ENCODE measurements at regions not wholly inside any gene's neighbourhood (a gene's known extent, or its start where the extent isn't known, plus 50 kb on each side); places are given as distances from the start of the nearest gene placed in this dataset.

GRCh38 chr9:3762076-3762475 lies 236.3 kb upstream of the RFX3 start:
- no peaks in the 10 kb centered on the region for H3K9me3 ChIP-seq
- no peaks in the 10 kb centered on the region for H3K27me3 ChIP-seq
- intact Hi-C loops (cut with DNase I; ENCODE audit: low total_unique reads) = no loop called here
- no peak overlapping the region for H3K27ac ChIP-seq
- H3K4me3 ChIP-seq = no peak overlapping the region
- H3K36me3 ChIP-seq = no peaks in the 10 kb centered on the region
- no peak for TF ChIP-seq CTCF (IDR thresholded peaks at IDR 0.05 in 4 of 5, conservative IDR thresholded peaks at IDR 0.05 in 1 of 5)
- TF ChIP-seq POLR2A (IDR thresholded peaks at IDR 0.05) = no peak
- H3K4me1 ChIP-seq = no peaks in the 10 kb centered on the region
- in situ Hi-C loops (cut with MboI; ENCODE audit: low sequenced_read_pairs in 4 of 4) = no loop called here
- DNase-seq = no peak
- no peak for ATAC-seq

GRCh38 chr9:3760031-3760430 lies 234.2 kb upstream of the RFX3 start:
- no peak for ATAC-seq
- H3K27ac ChIP-seq = no peak overlapping the region
- H3K4me3 ChIP-seq = no peak overlapping the region
- DNase-seq = no peak
- H3K4me1 ChIP-seq = no peaks in the 10 kb centered on the region
- no peaks in the 10 kb centered on the region for H3K9me3 ChIP-seq
- H3K27me3 ChIP-seq = no peaks in the 10 kb centered on the region
- H3K36me3 ChIP-seq = no peaks in the 10 kb centered on the region
- in situ Hi-C loops (cut with MboI; ENCODE audit: low sequenced_read_pairs in 4 of 4) (no loop called here), intact Hi-C loops (cut with DNase I; ENCODE audit: low total_unique reads) (no loop called here)
- TF ChIP-seq POLR2A (IDR thresholded peaks at IDR 0.05) (no peak), CTCF (IDR thresholded peaks at IDR 0.05 in 4 of 5, conservative IDR thresholded peaks at IDR 0.05 in 1 of 5) (no peak)

DNA sequence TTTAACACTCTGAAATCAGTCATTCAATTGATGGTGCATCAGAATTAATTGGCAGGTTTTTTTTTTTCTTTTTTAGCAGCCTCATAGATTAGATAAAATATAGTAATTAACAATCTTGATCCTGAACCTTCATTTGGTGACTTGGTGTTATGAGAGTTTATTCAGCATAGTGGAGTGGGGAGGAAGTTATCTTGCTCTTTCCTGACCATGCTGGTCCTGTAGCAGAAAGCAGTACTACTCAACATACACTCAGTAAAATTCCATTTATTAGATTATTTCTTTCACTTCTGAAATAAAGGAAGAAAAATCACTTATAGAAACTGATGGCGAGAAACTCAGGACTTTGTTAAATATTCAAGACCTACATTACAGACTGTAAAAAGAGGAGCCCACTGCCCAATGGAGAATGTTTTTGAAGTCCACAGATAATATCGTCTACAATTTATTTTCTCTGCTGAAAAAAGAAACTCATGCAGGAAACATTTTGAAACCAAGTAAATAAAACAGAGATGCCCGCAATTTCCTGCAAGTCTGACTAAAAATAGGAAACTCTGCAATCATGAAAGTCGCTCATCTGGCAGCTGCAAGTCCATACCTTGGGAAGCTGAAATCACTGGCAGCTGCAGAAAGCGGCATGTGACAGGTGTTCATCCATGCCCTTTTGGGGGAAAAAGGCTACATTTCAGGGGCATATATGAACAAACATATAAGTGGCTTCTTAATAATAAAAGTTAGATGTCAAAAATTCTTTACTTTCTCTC lies 233.2 kb upstream of the RFX3 start:
- intact Hi-C loops (cut with DNase I; ENCODE audit: low total_unique reads) = no loop called here

GRCh38 chr9:3756071-3756470 lies 230.3 kb upstream of the RFX3 start:
- TF ChIP-seq POLR2A (IDR thresholded peaks at IDR 0.05) (no peak), CTCF (IDR thresholded peaks at IDR 0.05 in 4 of 5, conservative IDR thresholded peaks at IDR 0.05 in 1 of 5) (no peak)
- no peaks in the 10 kb centered on the region for H3K36me3 ChIP-seq
- no peak overlapping the region for H3K27ac ChIP-seq
- H3K4me1 ChIP-seq = no peaks in the 10 kb centered on the region
- in situ Hi-C loops (cut with MboI; ENCODE audit: low sequenced_read_pairs in 4 of 4) (no loop called here), intact Hi-C loops (cut with DNase I; ENCODE audit: low total_unique reads) (no loop called here)
- H3K27me3 ChIP-seq = no peaks in the 10 kb centered on the region
- H3K4me3 ChIP-seq = no peak overlapping the region
- ATAC-seq = no peak
- no peaks in the 10 kb centered on the region for H3K9me3 ChIP-seq
- no peak for DNase-seq

More for the DNA sequence above, 233.2 kb upstream of the RFX3 start:
- no peaks in the 10 kb centered on the region for H3K27me3 ChIP-seq
- H3K27ac ChIP-seq = no peak overlapping the region
- TF ChIP-seq CTCF (IDR thresholded peaks at IDR 0.05 in 4 of 5, conservative IDR thresholded peaks at IDR 0.05 in 1 of 5) = no peak
- no peak overlapping the region for H3K4me3 ChIP-seq
- H3K36me3 ChIP-seq = no peaks in the 10 kb centered on the region
- H3K4me1 ChIP-seq = no peaks in the 10 kb centered on the region
- ATAC-seq (no peak), DNase-seq (no peak)
- in situ Hi-C loops (cut with MboI; ENCODE audit: low sequenced_read_pairs in 4 of 4) = no loop called here
- H3K9me3 ChIP-seq = no peaks in the 10 kb centered on the region

All from gastrocnemius medialis (tissue), 4 donors.